ENCODE measurements at regions not wholly inside any gene's neighbourhood (a gene's known extent, or its start where the extent isn't known, plus 50 kb on each side); places are given as distances from the start of the nearest gene placed in this dataset.

GRCh38 chr13:44236801-44237207 lies 136.8 kb upstream of the SERP2 start:
- no peaks in the 10 kb centered on the region for H3K27me3 ChIP-seq (replicated peaks; ENCODE audit: control insufficient read depth, insufficient read depth, low read length)
- no peak for TF ChIP-seq CTCF (IDR thresholded peaks at IDR 0.05; ENCODE audit: insufficient read depth in 1 of 2, low read depth in 1 of 2, low read length in 1 of 2, severe bottlenecking in 1 of 2, unreplicated experiment in 1 of 2)
- intact Hi-C loops (cut with micrococcal nuclease; ENCODE audit: unreplicated experiment): no loop called here
- POLR2A ChIA-PET: no interaction called here
- Mint-ChIP-seq H3K36me3 (ENCODE audit: insufficient read depth, unreplicated experiment) (peaks cover 3% of the 10 kb centered on the region), H3K9me3 (ENCODE audit: unreplicated experiment) (no peaks in the 10 kb centered on the region), H3K27ac (ENCODE audit: unreplicated experiment) (no peak overlapping the region), H3K4me1 (ENCODE audit: low read depth, unreplicated experiment) (peaks cover 30% of the 10 kb centered on the region), H3K27me3 (ENCODE audit: insufficient read depth, unreplicated experiment) (no peaks in the 10 kb centered on the region), H3K4me3 (ENCODE audit: unreplicated experiment) (no peak overlapping the region)
- no peak overlapping the region for H3K4me3 ChIP-seq (ENCODE audit: low read depth, low read length)
- H3K9me3 ChIP-seq: no peaks in the 10 kb centered on the region
- BruUV-seq (replicated peaks): no TSS peak
- H3K36me3 ChIP-seq (ENCODE audit: control insufficient read depth, insufficient read depth, low read length): no peaks in the 10 kb centered on the region
- peaks cover 24% of the 10 kb centered on the region for H3K4me1 ChIP-seq
- CTCF ChIA-PET: no interaction called here
- no peak for DNase-seq

GRCh38 chr13:44237276-44237767 lies 136.3 kb upstream of the SERP2 start:
- Histone ChIP-seq H3K27me3 (replicated peaks; ENCODE audit: control insufficient read depth, insufficient read depth, low read length) (no peaks in the 10 kb centered on the region), H3K4me1 (peaks cover 19% of the 10 kb centered on the region), H3K9me3 (no peaks in the 10 kb centered on the region), H3K4me3 (ENCODE audit: low read depth, low read length) (no peak overlapping the region), H3K36me3 (ENCODE audit: control insufficient read depth, insufficient read depth, low read length) (no peaks in the 10 kb centered on the region)
- POLR2A ChIA-PET: no interaction called here
- peaks cover 32% of the 10 kb centered on the region for H3K4me1 Mint-ChIP-seq (ENCODE audit: low read depth, unreplicated experiment)
- no peak overlapping the region for H3K4me3 Mint-ChIP-seq (ENCODE audit: unreplicated experiment)
- no peak overlapping the region for H3K27ac Mint-ChIP-seq (ENCODE audit: unreplicated experiment)
- intact Hi-C loops (cut with micrococcal nuclease; ENCODE audit: unreplicated experiment): no loop called here
- no peak for TF ChIP-seq CTCF (IDR thresholded peaks at IDR 0.05; ENCODE audit: insufficient read depth in 1 of 2, low read depth in 1 of 2, low read length in 1 of 2, severe bottlenecking in 1 of 2, unreplicated experiment in 1 of 2)
- no peaks in the 10 kb centered on the region for H3K27me3 Mint-ChIP-seq (ENCODE audit: insufficient read depth, unreplicated experiment)
- no peaks in the 10 kb centered on the region for H3K36me3 Mint-ChIP-seq (ENCODE audit: insufficient read depth, unreplicated experiment)
- no peaks in the 10 kb centered on the region for H3K9me3 Mint-ChIP-seq (ENCODE audit: unreplicated experiment)
- no TSS peak for BruUV-seq (replicated peaks)
- no peak for DNase-seq
- CTCF ChIA-PET: no interaction called here

GRCh38 chr13:44237881-44238421 lies 135.7 kb upstream of the SERP2 start:
- Mint-ChIP-seq H3K27ac (ENCODE audit: unreplicated experiment) (no peak overlapping the region), H3K4me3 (ENCODE audit: unreplicated experiment) (no peak overlapping the region), H3K4me1 (ENCODE audit: low read depth, unreplicated experiment) (peaks cover 38% of the 10 kb centered on the region), H3K36me3 (ENCODE audit: insufficient read depth, unreplicated experiment) (no peaks in the 10 kb centered on the region), H3K27me3 (ENCODE audit: insufficient read depth, unreplicated experiment) (no peaks in the 10 kb centered on the region), H3K9me3 (ENCODE audit: unreplicated experiment) (no peaks in the 10 kb centered on the region)
- H3K27me3 ChIP-seq (replicated peaks; ENCODE audit: control insufficient read depth, insufficient read depth, low read length): no peaks in the 10 kb centered on the region
- H3K4me1 ChIP-seq: peaks cover 14% of the 10 kb centered on the region
- no peak overlapping the region for H3K4me3 ChIP-seq (ENCODE audit: low read depth, low read length)
- no peak for TF ChIP-seq CTCF (IDR thresholded peaks at IDR 0.05; ENCODE audit: insufficient read depth in 1 of 2, low read depth in 1 of 2, low read length in 1 of 2, severe bottlenecking in 1 of 2, unreplicated experiment in 1 of 2)
- DNase-seq: no peak
- CTCF ChIA-PET: no interaction called here
- intact Hi-C loops (cut with micrococcal nuclease; ENCODE audit: unreplicated experiment): no loop called here
- no peaks in the 10 kb centered on the region for H3K9me3 ChIP-seq
- POLR2A ChIA-PET: no interaction called here
- BruUV-seq (replicated peaks): no TSS peak
- H3K36me3 ChIP-seq (ENCODE audit: control insufficient read depth, insufficient read depth, low read length): no peaks in the 10 kb centered on the region

Measured in Caco-2 (cell line).